Activated CD8-positive, alpha-beta T cell treated with anti-CD3 and anti-CD28 coated beads for 36 hours (primary cell): ENCODE measurements at regions not wholly inside any gene's neighbourhood (a gene's known extent, or its start where the extent isn't known, plus 50 kb on each side); places are given as distances from the start of the nearest gene placed in this dataset.

ENCODE experiments used
- ATAC-seq: fragments of 200-7000 bp; cut with Tn5 transposase; one replicate; pipeline ENCODE4 v1.10.0; 2021; ENCODE audit warnings: mild to moderate bottlenecking, moderate library complexity
- CTCF ChIA-PET: fragments of 350-600 bp; sonication (Branson Sonifier 250); formaldehyde crosslinking; loops from one replicate; lab custom pipeline; 2021; ENCODE audit warnings: antibody characterized with exemption; lab: Charles Lee
- POLR2A ChIA-PET: fragments of 350-600 bp; sonication (Branson Sonifier 250); formaldehyde crosslinking; loops from one replicate; lab custom pipeline; 2021; ENCODE audit warnings: antibody characterized with exemption; lab: Charles Lee
- DNase-seq: peaks from one replicate; pipeline ENCODE4 v3.0.0-alpha.2; 2020
- H3K27ac Mint-ChIP-seq: one replicate; pipeline ENCODE4 v1.8.0; 2021; ENCODE audit warnings: mild to moderate bottlenecking, mixed read lengths
- H3K27me3 Mint-ChIP-seq: one replicate; pipeline ENCODE4 v1.8.0; 2021; ENCODE audit warnings: mixed read lengths
- H3K36me3 Mint-ChIP-seq: one replicate; pipeline ENCODE4 v1.8.0; 2021; ENCODE audit warnings: low read depth, mixed read lengths
- H3K4me1 Mint-ChIP-seq: one replicate; pipeline ENCODE4 v1.8.0; 2021; ENCODE audit warnings: low read depth, mixed read lengths
- H3K4me3 Mint-ChIP-seq: one replicate; pipeline ENCODE4 v1.8.0; 2021; ENCODE audit warnings: mild to moderate bottlenecking, moderate library complexity, mixed read lengths
- H3K9me3 Mint-ChIP-seq: one replicate; pipeline ENCODE4 v1.8.0; 2021; ENCODE audit warnings: mixed read lengths
- intact Hi-C: fragments of 100-400 bp; cut with micrococcal nuclease; formaldehyde crosslinking; loops from one replicate; pipeline ENCODE4 v1.10.0; 2022
- TF ChIP-seq, protein P1 (sequence below): fragments of 200-600 bp; IDR thresholded peaks from one replicate; pipeline ENCODE4 v1.8.0; 2022; ENCODE audit warnings: antibody characterized with exemption, mild to moderate bottlenecking

DNA sequence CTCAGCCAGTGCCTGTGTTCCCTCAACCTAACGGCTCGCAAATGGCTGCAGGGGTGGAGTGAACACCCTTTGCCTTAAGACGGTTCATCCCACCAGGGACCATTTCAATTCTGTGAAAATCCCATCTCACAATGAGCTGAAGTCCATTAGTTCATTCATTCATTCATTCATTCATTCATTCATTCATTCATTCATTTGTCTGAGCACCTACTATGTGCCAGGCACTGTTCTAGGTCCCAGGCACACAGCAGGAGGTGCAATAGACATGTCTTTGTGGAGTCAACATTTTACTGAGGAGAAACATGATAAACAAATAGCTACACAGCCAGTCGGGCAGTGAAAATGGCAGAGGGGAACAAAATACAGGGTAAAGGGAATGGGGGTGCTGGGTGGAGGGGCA is 618.8 kb downstream of the MATN1 start:
- POLR2A ChIA-PET: interaction anchor here (0.6 kb wide), 1 partner anchor 13 kb away, joined by 3 read pairs; no protein-coding TSS in a partner anchor
- DNase-seq (no peak), ATAC-seq (no peak)
- intact Hi-C loops: loop anchor here (10.0 kb wide), 1 partner anchor 310 kb away; no protein-coding TSS in a partner anchor
- Mint-ChIP-seq H3K36me3 (no peaks in the 10 kb centered on the region), H3K4me1 (no peaks in the 10 kb centered on the region), H3K9me3 (no peaks in the 10 kb centered on the region), H3K27ac (no peak overlapping the region), H3K27me3 (peaks cover 3% of the 10 kb centered on the region), H3K4me3 (no peak overlapping the region)
- TF ChIP-seq, protein P1, sequence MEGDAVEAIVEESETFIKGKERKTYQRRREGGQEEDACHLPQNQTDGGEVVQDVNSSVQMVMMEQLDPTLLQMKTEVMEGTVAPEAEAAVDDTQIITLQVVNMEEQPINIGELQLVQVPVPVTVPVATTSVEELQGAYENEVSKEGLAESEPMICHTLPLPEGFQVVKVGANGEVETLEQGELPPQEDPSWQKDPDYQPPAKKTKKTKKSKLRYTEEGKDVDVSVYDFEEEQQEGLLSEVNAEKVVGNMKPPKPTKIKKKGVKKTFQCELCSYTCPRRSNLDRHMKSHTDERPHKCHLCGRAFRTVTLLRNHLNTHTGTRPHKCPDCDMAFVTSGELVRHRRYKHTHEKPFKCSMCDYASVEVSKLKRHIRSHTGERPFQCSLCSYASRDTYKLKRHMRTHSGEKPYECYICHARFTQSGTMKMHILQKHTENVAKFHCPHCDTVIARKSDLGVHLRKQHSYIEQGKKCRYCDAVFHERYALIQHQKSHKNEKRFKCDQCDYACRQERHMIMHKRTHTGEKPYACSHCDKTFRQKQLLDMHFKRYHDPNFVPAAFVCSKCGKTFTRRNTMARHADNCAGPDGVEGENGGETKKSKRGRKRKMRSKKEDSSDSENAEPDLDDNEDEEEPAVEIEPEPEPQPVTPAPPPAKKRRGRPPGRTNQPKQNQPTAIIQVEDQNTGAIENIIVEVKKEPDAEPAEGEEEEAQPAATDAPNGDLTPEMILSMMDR: no peak
- CTCF ChIA-PET: interaction anchor here (0.7 kb wide), 1 partner anchor 128 kb away, joined by 4 read pairs; no protein-coding TSS in a partner anchor

DNA sequence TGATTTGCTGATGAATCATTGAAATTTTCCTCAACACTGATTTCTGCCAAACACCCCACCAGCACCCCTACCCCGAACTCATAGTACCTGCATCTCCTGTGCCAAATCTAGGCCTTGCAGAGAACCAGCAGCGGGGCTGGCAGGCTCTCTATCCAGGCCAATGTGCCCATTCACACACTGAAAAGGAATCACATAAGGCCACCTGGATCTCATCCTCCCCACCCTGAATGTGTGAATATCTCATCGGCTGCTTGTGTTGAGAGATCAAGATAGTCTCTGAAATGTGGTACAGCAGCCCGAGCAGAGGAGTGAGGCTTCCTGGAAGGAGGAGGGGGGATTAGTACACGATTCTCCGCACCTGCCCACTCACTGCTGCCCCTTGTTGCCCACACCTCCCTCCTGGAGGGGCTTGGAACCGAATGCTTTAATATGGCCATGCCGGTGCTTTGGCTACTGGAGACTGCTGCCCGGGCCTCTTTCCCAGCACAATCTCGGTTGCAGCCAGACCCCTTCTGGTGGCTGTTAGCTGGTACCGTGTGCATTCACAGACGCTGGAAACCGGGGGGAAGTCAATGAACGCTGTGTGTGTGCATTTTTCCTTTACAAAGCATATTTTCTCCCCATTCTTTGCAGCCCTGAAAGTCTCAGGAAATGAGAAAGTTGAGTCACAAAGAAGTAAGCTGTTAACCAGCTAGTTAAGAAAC is 619.5 kb downstream of the MATN1 start:
- Mint-ChIP-seq H3K9me3 (no peaks in the 10 kb centered on the region), H3K27me3 (peaks cover 3% of the 10 kb centered on the region), H3K4me3 (no peak overlapping the region), H3K36me3 (no peaks in the 10 kb centered on the region), H3K4me1 (no peaks in the 10 kb centered on the region), H3K27ac (no peak overlapping the region)
- no peak for ATAC-seq
- no peak for DNase-seq
- intact Hi-C loops: loop anchor here (10.0 kb wide), 1 partner anchor 309 kb away; no protein-coding TSS in a partner anchor
- ChIA-PET CTCF (no interaction called here), POLR2A (interaction anchor here (0.6 kb wide), 1 partner anchor 14 kb away, joined by 3 read pairs; no protein-coding TSS in a partner anchor)
- TF ChIP-seq, protein P1: no peak

DNA sequence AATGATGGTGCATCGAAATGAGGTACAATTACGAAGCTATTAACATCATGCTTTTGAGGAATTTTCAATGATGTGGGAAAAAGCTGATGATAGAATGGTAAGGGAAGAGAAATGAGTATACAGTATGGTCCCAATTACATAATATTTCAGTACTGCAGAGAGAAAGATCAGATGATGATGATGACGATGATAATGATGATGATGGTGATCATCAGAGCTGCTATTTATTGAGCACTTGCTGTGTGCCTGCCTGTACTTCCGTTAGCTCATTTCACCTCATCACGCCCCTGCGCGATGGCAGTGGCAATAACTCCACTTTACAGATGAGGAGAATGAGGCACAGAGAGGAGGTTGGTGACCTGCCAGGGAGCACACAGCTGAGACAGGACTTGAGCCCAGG is 620.8 kb downstream of the MATN1 start:
- H3K4me1 Mint-ChIP-seq: no peaks in the 10 kb centered on the region
- ChIA-PET CTCF (no interaction called here), POLR2A (no interaction called here)
- no peaks in the 10 kb centered on the region for H3K9me3 Mint-ChIP-seq
- intact Hi-C loops: loop anchor here (10.0 kb wide), 1 partner anchor 308 kb away; no protein-coding TSS in a partner anchor
- H3K27ac Mint-ChIP-seq: no peak overlapping the region
- H3K36me3 Mint-ChIP-seq: no peaks in the 10 kb centered on the region
- no peak for ATAC-seq
- H3K27me3 Mint-ChIP-seq: no peaks in the 10 kb centered on the region
- TF ChIP-seq, protein P1: no peak
- no peak overlapping the region for H3K4me3 Mint-ChIP-seq
- DNase-seq: no peak

DNA sequence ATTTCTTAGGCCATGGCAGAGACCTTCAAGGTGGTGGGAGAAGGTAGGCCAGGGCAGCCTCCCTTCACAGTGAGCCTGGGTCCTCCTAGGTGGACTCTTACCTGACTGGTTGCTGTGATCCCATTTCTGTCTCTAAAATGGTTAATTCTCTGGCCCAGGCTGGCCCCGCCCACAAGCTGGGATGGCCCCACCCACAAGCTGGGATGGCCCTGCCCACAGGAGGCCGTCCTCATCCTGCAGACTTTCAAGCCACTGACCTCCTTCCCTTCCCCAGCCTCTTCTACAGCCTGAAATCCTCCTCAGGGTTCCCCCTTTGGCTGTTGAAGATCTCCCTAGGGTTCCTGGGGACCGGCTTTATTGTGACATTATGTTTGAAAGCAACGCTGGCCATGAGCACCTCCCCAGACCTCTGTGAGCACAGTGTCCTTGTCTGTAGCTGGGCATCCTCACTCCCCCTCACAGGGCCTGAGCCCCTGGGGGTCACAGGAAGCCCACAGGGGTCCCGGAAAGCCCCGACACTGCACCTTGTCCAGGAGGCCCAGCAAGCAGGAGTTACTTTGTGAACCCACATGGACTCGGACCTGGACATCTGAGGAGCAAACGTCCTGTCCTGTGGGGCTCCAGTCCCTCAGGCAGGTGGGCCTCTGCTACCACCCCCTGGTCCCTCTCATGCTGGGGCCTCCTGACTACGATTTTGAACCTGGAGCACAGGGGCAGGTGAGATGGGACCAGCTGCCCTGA is 621.7 kb downstream of the MATN1 start:
- no peaks in the 10 kb centered on the region for H3K27me3 Mint-ChIP-seq
- no peaks in the 10 kb centered on the region for H3K4me1 Mint-ChIP-seq
- intact Hi-C loops: loop anchor here (10.0 kb wide), 1 partner anchor 307 kb away; no protein-coding TSS in a partner anchor
- TF ChIP-seq, protein P1: no peak
- H3K27ac Mint-ChIP-seq: no peak overlapping the region
- no peaks in the 10 kb centered on the region for H3K36me3 Mint-ChIP-seq
- no peaks in the 10 kb centered on the region for H3K9me3 Mint-ChIP-seq
- DNase-seq (no peak), ATAC-seq (no peak)
- ChIA-PET CTCF (interaction anchor here (1.0 kb wide), 1 partner anchor 9 kb away, joined by 4 read pairs; no protein-coding TSS in a partner anchor), POLR2A (no interaction called here)
- no peak overlapping the region for H3K4me3 Mint-ChIP-seq
